ENCODE measurements at regions not wholly inside any gene's neighbourhood (a gene's known extent, or its start where the extent isn't known, plus 50 kb on each side); places are given as distances from the start of the nearest gene placed in this dataset.

DNA sequence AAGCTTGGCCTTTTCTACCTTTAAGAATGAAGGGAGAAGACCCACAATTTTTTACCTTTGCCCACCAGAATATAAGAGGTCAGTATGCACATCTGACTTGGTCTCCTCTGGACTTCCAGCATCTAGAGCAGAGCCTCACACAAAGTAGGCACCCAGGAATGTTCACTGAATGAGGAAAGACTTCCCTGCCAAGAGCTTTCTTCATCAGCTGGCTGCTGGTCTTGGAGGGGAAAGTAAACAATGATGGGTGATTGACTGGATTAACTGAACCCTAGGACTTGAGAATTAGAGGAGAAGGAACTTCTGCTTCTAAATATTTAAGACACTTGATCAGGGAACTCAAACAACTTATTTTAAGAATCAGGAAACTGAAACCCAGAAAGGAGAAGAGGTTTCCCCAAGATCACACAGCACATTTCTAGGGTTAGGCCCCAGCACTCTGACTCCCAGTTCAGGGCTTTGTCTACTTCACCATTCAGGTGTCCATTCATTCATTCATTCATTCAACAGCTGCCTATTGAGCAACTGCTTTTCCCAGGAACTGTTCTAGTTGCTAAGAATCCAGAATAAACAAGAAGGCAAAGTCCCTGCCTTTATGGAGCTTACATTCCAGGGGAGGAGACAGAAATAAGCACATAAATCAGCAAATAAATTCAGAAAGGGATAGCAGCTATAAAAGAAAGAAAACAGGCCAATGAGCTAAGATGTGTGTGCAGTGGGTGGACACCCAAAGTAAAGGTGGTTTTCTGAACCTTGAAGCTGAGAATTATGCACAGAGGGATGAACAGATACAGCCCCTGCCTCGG, 216.9 kb upstream of the LRFN2 start:
- DNase-seq (ENCODE audit: low read depth), result no peak

DNA sequence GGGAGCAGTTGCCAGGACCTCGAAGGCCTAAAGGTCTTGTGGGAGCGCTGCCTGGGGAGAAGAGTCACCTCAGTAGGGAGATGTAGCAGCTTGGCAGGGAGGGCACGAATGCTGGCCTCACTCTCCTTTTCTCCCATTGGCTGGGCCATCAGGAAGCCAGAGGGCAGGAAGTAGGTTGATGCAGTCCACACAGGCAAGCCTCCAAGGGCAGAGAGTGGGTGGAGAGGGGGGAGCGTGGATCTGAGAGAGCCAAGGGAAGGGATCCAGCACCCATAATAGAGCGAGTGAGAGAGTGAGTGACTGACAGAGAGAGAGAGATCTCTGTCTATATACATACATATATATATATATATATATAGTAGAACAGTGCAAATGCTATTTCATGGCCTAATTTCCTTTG, 215.3 kb upstream of the LRFN2 start:
- no peak for DNase-seq (ENCODE audit: low read depth)

DNA sequence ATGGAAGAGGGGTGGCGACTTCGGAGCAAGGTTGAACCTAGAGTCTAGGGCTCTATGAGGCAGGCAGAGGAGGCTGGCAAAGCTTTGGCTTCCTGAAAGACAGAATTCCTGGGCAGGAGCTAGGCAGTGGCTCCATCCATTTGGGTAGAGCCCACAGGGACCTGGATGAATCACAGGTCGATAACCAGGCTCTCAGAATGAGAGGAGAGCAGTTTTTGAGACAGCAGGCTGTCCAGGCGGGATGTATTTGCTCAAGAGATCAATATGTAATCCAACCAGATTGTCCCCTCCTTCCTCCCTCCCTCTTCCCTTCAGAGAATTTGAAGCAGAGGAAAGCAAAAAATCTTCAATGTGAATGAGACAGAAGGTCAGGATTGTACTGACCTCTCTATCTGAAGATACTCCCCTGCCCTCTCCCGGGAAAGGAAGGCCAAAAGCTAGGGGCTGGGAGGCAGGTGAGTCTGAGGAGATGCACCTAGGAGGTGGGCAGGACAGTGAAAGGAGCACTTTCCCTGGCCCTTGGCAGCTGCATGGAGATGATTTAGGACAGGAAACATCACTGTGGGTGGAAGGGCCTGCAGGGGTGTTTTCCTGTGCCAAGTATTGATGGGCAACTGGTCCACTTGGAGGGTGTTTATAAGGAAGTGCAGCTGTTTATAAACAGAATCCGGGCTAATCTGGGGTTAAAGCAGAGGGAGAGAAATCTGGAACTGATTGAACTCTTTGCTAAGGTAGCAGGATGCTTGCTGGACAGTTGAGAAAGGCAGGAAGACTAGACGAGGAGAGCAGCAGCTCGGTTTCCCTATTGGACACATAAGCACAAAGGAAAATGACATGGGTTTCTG, 212.4 kb upstream of the LRFN2 start:
- no peak for DNase-seq (ENCODE audit: low read depth)

DNA sequence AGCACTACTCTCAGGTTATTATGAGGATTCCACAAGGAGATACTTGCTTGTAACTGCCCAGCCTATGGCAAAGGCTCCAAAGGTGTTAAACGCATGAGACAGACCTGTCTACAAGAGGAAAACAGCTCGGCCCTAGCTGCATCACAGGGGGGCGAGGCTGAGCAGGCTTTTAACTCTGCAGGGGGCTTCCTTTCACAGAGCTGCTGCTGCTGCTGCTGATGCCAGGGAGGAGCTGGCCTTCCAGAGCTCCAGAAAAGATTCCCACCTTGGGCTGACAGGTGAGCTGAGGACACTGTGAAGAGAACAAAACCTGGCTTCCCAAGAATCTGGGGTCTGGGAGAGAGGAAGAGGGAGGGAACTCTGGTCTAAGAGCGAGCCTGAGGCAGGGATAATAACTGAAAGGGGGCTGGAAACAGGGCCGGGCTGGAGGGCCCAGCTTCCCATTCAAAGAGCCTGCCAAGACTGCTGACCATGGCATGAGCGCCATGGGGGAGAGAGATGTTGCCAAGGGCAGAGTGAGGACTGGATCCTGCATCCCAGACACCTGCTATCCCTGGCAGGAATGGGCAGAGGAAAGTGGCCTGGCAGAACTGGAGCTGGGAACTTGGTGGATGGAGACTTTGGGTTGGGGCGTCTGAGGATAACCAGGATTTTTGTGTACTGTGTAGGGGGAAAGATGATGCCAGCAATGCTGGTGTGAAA, 211.1 kb upstream of the LRFN2 start:
- DNase-seq (ENCODE audit: low read depth), result no peak

DNA sequence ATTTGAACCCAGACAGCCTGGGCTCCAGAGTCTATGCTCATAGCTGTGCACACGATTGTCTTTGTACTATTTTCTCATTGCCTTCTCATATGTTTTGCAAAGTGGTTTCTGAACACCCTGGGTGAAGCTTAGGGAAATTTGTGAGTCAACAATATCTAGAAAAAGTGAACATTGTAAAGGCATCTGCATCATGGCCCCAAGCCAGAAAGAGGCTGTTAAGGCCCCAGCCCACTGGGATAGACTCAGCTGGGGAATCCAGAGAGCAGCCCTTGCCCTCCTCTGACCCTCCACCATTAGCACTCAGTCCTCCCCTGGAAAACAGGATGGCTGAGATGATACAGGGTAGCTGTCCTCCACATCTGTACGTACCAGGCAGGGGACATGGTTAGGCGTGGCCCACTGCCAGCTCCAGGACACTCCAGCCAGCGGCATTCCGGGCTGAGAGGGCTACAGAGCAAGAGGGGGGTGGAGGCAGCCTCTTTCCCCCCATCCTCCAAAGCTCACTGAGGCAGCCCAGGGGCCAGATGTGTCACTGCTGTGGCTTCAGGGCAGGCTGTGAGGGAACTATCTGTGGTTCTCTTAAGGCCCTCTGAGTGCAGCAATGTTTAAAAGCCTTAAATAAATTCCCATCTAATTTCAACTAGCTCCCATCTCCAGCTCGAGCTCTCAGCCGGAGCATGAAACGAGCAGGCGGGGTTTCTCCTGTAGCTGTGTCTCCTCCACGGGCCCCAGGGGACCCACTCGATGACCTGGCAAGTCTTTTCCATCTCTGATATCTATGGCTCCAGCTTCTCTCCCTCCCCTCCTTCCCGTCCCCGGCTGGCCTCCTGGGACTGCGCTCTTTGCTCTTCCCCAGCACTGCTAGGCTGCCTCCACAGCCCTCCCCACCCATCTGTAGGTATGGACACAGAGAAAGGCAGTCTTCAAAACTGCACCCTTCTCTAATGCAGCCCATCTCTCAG, 209.4 kb upstream of the LRFN2 start:
- no peak for DNase-seq (ENCODE audit: low read depth)

DNA sequence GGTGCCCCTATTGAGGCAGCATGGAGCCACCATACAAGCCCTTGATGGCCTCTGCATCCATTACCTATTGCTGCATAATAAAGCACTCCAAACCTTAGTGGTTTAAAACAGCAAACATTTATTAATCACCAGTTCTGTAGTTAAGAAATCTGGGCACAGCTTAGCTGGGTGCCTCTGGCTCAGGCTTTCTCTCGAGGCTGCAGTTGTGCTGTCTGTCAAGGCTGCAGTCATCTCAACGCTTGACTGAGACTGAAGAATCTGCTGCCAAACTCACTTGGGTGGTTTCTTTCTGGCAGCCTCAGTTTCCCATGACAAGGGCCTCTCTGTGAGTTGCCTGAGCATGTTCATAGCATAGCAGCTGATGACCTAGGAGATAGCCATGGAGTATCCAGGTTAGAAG, 207.4 kb upstream of the LRFN2 start:
- DNase-seq (ENCODE audit: low read depth), result no peak

DNA sequence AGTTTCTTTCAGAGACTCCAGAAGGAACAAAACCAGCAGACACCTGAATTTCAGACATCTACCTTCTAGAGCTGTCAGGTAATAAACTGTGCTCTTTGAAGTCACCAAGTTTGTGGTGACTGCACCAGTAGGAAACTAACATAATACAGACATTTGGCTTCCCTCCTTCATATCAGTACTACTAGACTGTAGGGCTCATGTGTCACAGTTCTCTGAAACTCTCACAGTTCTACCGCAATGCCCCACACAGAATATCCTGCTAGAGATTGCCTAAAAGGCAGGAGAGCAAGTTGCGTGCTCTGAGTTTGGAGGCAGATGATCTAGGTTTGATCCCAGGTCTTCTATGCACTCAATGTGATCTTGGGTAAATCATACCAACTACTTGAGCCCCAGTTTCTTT, 205.0 kb upstream of the LRFN2 start:
- DNase-seq (ENCODE audit: low read depth), result no peak

DNA sequence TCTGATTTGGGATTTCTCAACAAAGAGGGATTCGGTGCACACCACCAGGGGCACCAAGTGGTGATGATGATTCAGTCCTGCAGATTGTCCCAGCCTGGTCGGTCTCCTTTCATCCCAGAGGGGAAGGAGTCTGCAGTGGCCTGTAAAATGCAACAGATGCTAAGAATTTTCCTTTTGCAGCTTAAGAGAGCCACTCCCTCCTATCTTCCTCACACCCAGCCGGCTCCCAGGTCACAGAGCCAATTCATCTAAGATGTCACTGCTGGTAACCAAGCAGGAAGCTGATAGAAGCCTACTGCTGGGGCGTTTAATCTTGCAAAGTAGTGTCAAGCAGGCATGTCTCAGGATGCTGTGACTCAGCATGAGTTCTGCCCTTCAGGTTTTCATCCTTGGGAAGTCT, 203.8 kb upstream of the LRFN2 start:
- no peak for DNase-seq (ENCODE audit: low read depth)

DNA sequence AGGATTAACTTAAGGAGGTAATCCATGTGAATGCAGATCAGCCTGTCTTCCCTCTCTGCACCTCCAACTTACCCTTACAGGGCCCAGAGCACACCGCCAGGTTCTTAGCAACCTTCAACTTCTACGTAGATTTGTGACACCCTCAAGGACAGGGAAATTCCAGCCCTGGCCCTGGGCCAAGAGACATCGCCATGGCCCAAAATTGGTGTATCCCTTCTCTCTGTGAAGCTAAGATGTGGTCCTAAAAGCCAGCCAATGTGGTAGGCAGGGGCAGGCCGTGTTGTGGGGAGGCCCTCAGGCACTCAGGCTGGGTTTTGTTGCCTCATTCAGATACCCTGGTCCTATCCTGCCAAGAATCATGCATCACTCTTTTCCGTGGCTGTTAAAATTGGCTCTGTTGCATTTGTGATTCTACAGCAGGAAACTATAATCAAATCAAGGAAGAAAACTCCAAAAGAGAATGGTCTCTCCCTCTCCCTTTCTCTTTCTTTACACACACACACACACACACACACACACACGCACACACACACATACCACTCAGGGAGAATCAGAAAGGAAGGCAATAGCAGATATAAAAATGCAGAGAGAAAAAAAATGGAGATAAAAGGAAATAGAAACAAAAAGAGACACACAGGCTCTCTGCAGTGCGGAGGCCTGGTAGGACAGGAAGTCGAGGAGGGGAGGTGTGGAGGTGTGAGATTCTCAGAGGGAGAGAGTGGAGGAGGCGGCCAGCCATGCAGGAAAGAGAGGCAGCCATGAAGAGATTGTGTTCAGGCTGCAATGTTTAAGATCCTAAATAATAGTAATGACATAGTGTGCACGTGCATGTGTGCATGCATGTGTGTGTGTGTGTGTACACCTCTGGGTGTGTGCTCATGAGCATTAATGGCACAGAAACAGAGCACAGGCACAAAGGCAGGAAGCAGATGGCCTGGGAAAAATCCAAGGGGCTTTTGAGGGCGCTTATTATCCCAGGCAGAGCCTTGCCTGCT, 201.8 kb upstream of the LRFN2 start:
- DNase-seq (ENCODE audit: low read depth), result no peak

DNA sequence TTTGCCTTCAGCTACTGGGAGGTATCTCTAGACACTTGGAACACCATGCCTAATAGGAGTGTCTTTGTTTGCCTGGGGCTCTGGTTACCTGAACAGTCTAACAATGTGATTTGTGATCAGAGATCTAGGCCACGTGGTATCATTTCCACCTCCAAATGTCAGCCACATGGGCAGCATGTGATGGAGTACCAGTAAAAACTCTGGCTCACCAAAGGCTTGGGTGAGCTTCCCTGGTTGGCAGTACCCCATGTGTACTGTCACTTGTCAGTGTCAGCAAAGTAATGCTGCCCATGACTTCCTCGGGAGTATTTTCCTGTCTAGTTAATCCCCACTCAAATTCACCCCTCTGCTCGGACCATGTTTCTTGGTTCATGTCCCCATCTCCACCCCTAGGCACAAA, 195.2 kb upstream of the LRFN2 start:
- DNase-seq (ENCODE audit: low read depth), result no peak

DNA sequence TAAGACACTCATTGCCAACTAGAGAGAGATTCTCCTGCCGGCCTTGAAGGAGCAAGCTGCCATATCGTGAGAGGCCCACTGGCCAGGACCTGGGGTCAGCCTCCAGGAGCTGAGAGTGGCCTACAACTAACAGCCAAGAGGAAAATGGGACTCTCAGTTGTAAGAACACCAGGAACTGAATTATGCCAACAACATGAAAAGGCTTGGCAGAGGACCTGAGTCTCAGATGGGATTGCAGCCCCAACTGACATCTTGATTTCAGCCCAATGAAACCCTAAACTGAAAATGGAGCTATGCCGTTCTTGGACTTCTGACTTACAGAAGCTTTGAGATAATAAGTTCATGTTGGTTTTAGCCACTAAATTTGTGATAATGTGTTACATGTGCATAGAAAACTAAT, 193.5 kb upstream of the LRFN2 start:
- DNase-seq (ENCODE audit: low read depth), result no peak

DNA sequence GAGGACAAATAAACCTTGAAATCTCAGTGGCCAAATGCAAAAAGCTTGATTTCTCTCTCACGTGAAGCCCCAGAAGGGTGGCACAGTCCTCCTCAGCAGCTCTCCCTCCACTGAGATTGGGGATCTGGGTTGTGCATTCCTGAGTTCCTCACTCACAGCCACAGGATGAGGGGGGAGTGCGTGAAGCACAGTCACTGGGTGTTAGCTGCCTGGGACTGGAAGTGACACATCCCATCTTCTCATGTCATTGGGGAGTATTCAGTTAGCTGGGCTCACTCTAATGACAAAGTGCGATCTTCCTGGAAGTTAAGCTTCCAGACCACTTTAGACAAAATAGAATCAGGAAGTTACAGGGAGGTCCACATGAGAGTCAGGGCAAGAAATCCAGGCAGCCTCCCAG, 192.2 kb upstream of the LRFN2 start:
- peak; percentile 9 for DNase-seq (ENCODE audit: low read depth)

DNA sequence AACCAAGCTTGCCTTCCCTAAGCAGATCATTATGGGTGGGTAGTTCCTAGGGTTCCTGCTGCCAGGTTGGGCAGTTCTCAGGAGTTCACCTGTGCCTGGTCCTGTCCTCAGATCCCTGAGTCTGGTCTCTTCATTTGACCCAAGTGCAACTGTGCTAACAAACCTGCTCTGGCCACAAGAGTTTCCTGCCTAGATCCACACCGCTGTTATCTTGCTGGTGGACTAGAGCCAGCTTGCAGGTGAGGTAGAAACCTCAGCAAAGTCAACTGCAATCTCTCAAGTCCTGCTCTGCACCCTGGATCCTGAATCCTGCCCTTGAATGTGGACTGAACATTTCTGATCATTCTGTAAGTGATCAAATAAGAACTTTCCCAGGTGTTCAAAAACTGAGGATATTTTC, 191.8 kb upstream of the LRFN2 start:
- no peak for DNase-seq (ENCODE audit: low read depth)

DNA sequence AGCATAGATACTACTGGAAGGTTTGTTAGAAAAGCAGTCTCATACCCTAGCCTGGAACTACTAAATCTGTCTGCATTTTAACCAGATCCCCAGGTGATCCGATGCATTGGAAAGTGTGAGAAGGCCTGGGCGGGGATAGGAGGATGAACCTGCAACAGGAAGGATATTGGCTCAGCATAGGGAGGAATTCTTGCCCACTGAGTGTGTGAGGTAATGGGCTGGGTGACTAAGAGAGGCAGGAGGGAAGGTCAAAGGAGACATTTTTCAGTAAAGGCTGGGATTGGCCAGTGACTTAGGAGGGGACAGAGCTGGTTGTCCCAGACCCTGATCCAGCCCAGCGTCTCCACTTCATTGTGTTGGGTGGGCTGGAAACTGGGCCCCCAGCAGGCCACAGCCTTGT, 191.0 kb upstream of the LRFN2 start:
- no peak for DNase-seq (ENCODE audit: low read depth)

DNA sequence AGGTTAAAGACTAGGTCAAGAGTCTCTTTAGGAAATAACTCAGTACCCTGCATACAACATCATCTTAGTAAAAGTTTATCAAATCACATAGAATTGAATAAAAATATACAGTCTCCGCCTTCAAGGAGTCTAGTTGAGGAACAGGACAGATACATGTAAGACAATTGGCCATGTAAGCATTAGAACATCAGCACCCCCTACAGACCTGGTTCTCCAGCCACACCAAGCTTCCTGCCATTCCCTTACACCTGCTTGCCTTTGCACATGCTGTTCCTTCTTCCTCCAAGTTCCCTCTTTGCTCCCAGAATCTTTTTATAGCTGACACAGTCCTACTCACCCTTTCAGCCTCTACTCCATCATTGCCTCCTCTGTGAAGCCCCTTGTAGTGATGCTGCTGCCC, 187.8 kb upstream of the LRFN2 start:
- DNase-seq (ENCODE audit: low read depth), result no peak

DNA sequence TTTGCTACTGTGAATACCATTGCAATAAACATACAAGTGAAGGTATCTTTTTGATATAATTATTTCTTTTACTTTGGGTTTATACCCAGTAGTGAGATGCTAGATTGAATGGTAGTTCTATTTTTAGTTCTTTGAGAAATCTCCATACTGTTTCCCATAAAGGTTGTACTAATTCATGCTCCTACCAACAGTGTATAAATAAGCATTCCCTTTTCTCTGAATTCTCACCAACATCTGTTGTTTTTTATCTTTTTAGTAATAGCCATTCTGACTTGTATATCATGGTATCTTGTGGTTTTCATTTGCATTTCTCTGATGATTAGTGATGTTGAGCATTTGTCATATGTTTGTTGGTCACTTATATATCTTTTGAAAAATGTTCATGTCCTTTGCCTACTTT, 183.6 kb upstream of the LRFN2 start:
- no peak for DNase-seq (ENCODE audit: low read depth)

DNA sequence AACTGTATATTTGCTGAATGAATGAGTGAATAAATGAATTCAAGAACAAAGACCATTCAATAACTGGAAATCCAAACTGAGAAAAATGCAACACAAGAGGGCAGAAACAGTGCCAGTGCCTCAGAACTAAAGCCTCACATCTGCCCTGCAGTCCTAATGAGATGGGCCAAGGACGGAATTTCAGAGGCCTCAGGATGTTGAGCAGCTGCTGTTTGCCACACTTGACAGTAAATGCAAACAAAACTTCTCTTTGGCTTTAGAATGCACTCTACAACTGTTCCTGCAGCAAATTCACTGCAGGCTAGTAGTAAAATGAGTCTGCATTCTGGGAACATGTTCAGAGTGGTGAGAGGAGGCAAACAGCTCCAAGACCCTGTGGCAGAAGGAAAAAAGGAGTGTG, 177.6 kb upstream of the LRFN2 start:
- no peak for DNase-seq (ENCODE audit: low read depth)

DNA sequence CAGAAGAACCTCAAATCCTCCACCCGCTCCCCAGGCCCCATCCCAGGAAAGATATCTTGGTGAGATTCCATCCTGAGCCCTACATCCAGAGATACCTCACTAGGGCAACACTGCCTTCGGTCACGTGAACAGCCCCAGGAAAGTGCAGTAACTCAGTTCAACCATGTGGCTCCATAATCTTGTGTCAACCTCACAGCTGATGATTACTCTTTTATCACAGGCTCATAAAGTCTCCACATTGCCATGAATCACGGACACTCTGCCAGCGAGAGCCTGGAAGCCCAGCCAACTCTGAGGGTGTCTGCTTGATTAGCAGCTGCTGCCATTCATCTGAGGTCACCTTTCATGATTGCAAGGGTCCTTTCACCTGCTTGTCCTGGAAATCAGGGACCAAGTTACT, 175.8 kb upstream of the LRFN2 start:
- no peak for DNase-seq (ENCODE audit: low read depth)

DNA sequence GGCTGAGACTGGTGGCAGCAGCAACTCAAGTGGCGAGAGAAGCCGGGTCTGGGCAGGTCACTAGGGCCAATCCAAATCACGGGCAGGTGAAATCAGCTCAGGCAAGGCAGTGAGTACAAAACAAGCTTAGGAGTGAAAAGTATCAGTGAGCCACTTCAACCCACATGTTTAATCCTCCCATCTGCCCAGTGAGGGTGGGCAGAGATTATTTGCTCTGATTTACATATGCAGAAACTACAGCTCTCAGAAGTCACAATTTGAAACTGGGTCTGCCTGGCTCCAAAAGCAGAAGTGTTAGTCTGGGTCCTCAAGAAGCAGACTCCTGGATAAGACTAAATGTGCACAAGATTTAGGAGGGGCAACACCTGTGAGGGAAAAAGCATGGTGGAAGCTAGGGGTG, 173.7 kb upstream of the LRFN2 start:
- no peak for DNase-seq (ENCODE audit: low read depth)

DNA sequence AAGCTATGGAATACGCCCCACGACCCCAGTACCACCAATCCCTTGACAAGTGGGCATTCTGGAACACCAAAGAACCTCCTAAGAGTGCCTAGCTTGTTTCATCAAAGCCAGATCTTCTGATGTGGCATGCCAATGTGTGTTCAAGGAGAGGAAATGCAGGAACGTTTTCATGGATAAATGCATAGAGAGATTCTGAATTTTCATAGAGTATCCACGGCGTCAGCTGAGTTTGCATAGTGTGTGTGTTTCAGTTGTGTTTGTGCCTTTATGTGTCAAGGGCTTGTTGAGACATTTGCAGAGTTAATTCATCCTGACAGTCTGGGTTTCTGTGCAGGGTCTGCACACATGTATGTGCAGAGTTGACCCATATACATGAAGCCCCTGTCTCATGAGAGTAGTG, 172.7 kb upstream of the LRFN2 start:
- DNase-seq (ENCODE audit: low read depth), result no peak

Measured in myocyte (in vitro differentiated cells).